ENCODE measurements at regions not wholly inside any gene's neighbourhood (a gene's known extent, or its start where the extent isn't known, plus 50 kb on each side); places are given as distances from the start of the nearest gene placed in this dataset.

- TF ChIP-seq CTCF (IDR thresholded peaks at IDR 0.05) (no peak), POLR2A (IDR thresholded peaks at IDR 0.05) (no peak)
Measured at GRCh38 chr7:80359029-80359428, 152.8 kb downstream of the GNAT3 start.
